CD1c-positive myeloid dendritic cell (primary cell): ENCODE measurements at regions not wholly inside any gene's neighbourhood (a gene's known extent, or its start where the extent isn't known, plus 50 kb on each side); places are given as distances from the start of the nearest gene placed in this dataset.
"Not testable (repeated sequence)": the region's sequence is repeated elsewhere in the genome, so short reads cannot be mapped to it uniquely, and the experiment has no call there.

ENCODE experiments used
- DNase-seq: peaks from one replicate; pipeline ENCODE4 v3.0.0-alpha.2; 2016; ENCODE audit errors: extremely low spot score

- no peak for DNase-seq
These were observed 275.1 kb upstream of the NRP1 start for GRCh38 chr10:33609546-33609945.

- no peak for DNase-seq
These were observed 267.8 kb upstream of the NRP1 start for GRCh38 chr10:33602278-33602677.

- DNase-seq: no peak
These were observed 265.9 kb upstream of the NRP1 start for GRCh38 chr10:33600381-33600780.

GRCh38 chr10:33596422-33596821 is 262.0 kb upstream of the NRP1 start:
- DNase-seq: no peak

- DNase-seq: no peak
These were observed 260.0 kb upstream of the NRP1 start for GRCh38 chr10:33594475-33594874.

- no peak for DNase-seq
These were observed 254.6 kb upstream of the NRP1 start for GRCh38 chr10:33588974-33589600.

DNA sequence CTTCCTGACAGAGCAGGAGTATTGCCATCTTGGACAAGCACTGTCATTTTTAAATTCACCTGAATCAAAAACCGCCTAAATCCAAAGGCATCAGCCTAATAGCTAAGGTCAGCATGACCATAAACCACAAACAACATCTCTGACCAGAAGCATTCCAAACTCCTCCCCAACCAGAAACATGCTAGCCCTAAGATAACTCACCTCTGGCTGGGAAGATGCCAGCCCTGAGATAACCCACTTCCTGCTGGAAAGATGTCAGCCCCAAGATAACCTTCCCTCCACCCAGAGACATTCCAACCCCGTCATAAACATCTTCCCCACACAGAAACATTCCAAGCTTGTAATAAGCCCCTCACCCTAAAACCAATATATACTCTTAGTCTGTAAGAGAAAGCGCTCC is 250.1 kb upstream of the NRP1 start:
- not testable (repeated sequence) for DNase-seq

DNA sequence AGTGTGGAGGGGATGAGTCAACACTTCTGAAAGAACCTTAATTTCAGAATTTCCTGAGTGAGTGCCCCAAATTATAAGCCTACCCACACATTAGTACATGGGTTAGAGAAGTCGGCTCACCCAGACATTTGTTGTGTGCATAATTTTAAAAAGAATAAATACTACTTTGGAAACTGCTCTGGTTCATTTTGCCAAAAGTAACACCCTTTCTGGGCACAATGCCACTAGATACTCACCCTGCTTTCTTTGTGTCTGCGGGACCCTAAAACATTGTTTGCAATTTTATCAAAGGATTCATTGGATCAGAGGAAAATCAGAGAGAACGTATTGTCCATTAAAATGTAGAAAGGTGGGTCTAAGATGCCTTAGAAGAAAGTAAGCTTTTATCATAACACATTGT is 245.5 kb upstream of the NRP1 start:
- DNase-seq: no peak

- peak; percentile 30 for DNase-seq
These were observed 239.1 kb upstream of the NRP1 start for GRCh38 chr10:33573606-33574005.

DNA sequence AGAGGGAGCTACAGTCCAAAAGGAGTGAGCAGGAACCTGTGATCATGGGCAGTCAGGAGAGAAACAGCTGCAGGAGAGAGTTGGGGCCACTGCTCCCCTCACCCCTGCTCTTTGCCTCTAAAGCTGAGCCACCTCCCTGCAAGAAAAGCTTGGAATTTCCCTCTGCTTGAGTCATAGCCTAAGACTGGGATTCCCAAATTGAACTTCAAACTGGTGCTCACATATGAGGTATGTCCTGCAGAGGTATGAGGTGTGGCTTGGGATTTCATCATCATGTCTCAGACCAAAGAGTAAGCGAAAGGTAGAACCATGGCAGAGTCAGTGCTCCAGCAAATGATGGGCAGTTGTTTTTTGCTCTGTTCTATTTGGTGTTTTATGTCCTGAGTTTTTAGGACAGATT is 237.1 kb upstream of the NRP1 start:
- DNase-seq: no peak

DNA sequence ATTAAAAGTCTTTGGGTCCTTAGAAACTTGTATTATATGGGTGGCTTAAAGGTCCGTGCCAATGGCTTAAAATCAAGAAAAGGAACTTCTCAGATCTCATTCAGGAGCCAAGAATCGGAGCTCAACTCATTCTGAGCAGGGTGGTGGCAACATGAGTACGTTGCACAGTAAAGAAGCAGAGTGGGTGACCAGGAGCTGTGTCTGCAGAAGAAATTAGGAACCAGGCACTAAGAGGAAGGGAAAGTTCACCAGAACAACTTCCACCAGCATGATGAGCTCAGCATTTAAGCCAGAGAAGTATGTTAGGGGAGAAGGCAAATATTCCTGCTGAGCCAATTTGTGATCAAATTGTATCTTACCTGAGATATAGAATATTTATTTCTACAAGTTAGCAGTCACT is 236.0 kb upstream of the NRP1 start:
- DNase-seq: peak; percentile 87

GRCh38 chr10:33569702-33570101 is 235.2 kb upstream of the NRP1 start:
- DNase-seq: peak; percentile 64

GRCh38 chr10:33566426-33566825 is 232.0 kb upstream of the NRP1 start:
- DNase-seq: no peak

GRCh38 chr10:33566001-33566400 is 231.5 kb upstream of the NRP1 start:
- no peak for DNase-seq

- DNase-seq: no peak
These were observed 230.8 kb upstream of the NRP1 start for GRCh38 chr10:33565231-33565630.

DNA sequence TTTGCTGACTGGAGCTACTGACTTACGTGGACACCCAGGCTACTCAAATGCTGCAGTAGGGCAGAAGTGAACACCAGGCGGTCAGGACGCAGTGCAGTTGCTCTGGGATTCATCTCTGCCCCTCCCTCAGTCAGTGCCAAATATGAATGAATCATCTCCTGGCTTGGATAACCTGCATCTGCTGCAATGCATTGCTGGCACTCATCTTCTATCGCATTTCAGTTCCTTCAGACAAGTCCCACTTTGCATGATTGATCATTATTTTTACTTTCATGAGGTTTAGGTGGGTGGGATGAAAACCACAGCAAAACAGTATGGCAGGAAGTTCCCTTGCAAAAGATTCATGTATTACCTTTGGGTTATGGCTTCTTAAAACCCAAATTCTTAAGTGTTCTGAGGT is 224.6 kb upstream of the NRP1 start:
- DNase-seq: no peak

GRCh38 chr10:33557313-33557712 is 222.8 kb upstream of the NRP1 start:
- DNase-seq: no peak

DNA sequence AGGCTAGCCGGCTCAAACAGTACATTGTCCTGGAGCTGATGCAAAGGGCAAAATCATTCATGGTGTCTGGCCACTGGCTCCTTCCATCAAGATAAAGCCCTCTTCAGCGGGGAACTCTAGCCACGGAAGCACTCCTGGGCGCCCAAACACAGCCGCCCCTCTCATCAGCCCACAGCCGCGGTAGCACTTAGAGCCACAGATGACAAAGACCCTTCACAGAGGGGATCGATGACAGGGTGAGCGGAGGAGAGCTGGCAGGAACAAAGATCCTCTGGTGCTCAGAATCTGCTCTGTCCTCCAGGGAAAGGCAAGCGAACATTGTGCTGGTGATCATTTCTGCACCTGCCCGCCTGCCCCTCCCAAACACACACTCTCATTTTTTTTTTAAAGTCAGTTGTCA is 222.2 kb upstream of the NRP1 start:
- DNase-seq: no peak

- DNase-seq: no peak
These were observed 221.6 kb upstream of the NRP1 start for GRCh38 chr10:33556103-33556502.

GRCh38 chr10:33553748-33554571 is 219.5 kb upstream of the NRP1 start:
- DNase-seq: no peak

DNA sequence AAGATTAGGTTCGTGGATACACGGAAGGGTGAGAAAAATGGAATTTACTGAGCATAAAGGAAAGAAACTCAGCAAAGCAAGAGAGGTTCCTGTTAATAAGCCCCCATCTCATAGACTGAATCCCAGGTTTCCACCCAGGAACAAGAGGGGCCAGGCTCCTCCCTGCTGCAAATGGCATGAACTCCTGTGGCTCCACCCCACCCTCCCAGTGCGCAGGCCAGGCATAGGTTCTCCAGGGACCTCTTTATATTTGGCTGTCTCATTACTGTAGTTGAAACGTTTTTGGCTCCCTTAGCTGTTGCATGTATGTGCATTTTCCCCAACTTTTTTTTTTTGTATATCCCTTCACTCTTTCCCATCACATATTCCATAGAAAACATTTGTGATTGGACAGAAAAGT is 217.8 kb upstream of the NRP1 start:
- DNase-seq: no peak

DNA sequence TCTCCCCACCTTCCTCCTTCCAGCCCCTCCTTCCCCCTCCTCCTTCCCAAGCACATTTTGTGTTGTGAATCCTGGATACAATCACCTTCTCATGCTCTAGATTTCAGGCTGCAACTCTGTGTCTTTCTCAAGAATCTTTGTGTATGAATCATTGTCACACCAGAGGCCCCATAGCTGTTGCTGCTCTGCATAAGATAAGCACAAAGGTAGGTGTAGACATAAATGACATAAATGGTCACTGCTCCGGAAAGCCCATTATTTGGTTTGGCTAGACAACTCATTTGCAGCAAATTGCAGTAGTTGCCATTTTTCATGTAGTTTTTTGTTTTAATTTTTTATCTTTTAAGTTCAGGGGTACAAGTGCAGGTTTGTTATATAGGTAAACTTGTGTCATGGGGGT is 216.3 kb upstream of the NRP1 start:
- DNase-seq: no peak

DNA sequence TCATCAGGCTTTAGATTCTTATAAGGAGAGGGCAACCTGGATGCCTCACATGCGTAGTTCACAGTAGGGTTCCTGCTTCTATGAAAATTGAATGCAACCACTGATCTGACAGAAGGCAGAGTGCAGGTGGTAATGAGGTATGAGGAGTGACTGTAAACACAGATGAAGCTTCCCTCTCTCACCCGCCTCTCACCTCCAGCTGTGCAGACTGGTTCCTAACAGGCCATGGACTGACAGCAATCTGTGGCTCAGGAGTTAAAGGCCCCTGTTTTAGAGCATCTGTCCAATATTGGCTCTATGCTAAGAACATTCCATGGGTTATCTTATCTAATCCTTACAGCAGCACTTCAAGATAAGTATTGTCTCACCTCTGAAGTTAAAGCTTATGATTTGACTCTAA is 213.5 kb upstream of the NRP1 start:
- no peak for DNase-seq

GRCh38 chr10:33546031-33546430 is 211.6 kb upstream of the NRP1 start:
- no peak for DNase-seq
